GM19328 (cell line): ENCODE measurements at regions not wholly inside any gene's neighbourhood (a gene's known extent, or its start where the extent isn't known, plus 50 kb on each side); places are given as distances from the start of the nearest gene placed in this dataset.

Source experiments
- ATAC-seq: cut with Tn5 transposase; IDR thresholded peaks from one replicate; pipeline ENCODE4 v1.9.1; 2021; ENCODE audit warnings: mild to moderate bottlenecking, moderate library complexity; ENCODE audit not compliant: unreplicated experiment

DNA sequence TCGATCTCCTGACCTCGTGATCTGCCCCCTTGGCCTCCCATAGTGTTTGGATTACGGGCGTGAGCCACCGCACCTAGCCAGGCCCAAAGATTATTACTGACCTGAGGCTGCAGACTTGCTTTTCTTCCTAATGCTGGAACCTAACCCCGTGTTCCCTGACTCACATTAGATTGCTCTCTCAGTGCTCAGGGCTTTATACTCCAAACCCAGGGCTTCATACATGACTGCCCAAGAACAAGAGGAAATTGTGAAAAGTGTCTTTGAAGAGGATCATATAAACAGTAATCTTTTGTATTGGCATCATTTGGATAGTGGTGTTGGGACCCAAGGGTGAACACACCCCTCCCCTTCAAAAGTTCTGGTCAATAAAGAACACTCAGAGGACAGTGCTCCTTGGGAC lies 233.3 kb upstream of the TAS2R1 start:
- ATAC-seq, result no peak

DNA sequence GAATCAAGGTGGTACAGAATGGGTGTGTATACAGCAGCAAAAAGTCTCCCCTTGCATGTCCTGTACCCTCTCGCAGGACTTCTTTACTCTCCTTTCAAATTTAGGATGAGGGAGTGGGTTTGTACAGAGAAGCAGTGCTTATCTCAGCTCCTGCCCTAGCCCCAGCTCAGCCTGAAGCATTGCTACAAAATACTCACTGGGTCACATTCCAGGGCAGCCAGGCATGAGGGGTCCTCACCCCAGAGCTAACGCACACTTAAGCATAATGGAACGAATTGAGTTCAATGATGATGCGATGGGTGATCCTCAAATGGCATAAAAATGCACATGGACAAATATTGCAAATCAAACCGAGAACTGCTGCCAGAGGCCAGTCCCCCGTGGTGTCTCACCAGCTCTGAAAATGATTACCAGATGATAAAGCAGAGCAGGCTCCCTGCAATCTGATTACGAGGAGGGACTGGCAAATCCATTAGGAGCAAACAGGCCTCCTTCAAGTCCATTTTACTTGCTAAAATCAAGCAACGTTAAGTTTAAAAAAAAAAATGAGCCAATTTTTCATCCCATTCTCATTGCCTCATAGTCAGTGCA lies 231.6 kb upstream of the TAS2R1 start:
- ATAC-seq, result no peak

DNA sequence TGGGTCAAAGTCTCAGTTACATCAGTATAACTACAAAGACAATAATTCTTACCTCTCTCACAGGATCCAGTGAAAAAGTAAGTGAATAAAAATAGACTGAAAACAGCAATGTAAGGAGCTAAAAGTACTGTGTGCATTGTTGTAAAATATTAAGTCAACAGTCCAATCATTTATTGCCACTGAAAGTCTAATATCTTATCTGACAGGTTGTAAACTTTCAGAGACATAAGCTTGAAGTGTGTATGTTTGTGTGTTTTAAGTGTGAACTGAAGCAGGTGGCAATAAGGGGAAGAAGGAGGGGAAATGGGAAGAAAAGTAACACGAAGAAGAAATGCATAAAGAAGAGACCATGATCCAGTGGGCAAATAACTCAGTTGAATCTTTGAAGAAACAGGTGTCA lies 229.7 kb upstream of the TAS2R1 start:
- ATAC-seq, result no peak

DNA sequence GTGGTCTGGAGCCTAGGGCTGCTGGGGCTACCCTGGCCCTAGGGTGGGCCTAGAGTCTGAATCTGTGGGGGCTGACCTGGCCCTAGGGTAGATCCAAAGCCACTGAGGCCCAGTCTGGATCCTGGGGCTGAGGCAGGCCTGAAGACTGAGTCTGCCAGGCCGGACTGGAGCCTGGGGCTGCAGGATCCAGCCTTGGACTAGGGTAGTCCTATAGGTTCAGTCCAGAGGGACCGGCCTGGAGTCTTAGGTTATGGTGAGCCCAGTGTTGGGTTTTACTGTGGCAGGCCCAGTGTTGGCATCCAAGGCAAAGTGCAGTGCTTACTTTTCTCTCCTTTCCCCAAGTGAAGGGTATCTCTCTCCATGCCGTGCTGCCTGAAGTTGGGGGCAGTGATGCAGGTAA lies 227.9 kb upstream of the TAS2R1 start:
- no peak for ATAC-seq

DNA sequence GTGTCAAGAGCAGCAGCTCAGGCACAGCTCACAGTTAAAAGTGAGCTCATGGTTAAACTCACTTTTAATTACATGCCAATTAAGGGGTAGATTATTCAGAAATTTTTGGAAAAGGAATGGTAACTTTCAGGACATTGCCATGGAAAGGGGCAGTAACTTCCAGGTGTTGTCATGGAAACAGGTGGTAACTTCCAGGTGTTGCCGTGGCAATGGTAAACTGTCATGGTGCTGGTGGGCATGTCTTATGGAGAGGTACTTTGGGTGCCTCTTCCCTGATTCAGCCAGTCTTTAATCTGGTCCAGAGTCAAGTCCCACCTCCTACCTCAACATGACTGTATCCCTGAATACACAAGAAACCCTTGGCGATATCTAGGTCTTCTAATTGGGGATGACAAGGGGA lies 223.2 kb upstream of the TAS2R1 start:
- no peak for ATAC-seq

DNA sequence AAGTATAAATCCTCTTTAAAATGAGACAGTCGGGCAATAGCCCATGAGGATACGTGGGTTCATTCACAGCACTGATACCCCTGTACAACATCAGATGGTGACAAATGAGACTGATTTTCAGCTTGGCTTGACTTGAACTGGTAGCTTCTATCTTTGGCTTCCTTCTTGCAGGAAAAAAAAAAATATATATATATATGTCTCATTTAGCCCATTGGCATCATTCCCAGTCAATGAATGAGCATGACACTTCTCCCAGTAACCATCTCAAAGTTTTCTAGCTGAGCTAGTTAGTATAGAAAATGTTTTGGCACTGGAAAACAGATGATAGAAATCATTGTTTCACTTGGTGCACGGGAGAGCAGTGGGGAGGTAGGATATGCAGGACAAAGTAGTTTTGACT lies 222.5 kb upstream of the TAS2R1 start:
- ATAC-seq, result no peak

DNA sequence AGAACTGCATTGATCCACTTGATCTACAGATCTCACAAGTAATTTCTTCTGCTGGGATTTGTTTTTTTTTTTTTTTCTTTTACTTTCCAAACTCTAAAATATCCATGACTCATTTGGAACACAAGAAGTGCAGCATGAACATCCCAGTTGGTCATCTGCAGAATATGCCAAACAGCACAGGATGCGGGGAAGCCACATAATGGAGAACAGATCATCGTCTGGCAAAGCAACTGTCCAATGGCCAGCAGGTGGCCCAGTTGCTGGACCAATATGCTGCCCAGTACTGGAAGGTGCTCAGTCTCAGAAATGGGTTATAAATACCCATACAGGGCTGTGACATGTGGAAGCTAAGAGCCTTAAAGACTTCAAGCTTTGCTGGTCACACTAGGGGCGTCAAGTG lies 221.3 kb upstream of the TAS2R1 start:
- ATAC-seq, result no peak

DNA sequence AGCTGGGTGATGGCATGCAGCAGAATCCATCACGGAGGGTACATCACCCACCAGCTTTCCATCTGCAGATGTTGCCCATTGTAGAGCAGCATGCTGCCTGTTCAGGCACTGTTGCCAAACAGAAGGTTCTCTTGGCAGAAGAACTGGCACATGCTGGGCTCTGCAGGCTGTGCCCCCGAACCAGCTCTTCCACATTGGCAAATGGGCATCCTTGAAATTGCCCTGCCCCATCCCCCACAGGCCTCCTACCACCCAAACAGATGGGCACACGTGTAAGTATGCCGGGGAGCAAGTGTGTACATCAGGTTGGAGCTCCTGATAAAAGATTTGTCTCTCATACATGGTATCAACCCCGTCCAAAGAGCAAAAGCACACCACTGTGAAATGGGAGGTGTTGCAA lies 220.3 kb upstream of the TAS2R1 start:
- no peak for ATAC-seq

DNA sequence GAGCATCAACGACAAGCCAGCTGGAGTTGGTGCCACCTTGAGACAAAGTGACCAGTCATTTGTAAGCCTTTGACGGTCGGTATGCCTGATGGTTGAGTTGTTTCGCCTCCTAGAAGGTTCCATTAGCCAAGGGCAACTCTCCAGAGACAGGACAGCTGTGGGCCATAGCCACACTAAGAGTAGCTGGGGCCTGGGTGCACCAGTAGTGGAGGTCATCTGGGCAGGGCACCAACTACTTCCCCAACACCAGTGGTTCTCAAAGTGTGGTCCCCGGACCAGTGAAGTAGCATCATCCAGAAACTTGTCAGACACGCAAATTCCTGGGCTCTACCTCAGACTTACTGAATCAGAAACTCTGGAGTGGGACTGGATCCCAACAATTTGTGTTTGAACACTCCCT lies 217.5 kb upstream of the TAS2R1 start:
- ATAC-seq, result no peak

DNA sequence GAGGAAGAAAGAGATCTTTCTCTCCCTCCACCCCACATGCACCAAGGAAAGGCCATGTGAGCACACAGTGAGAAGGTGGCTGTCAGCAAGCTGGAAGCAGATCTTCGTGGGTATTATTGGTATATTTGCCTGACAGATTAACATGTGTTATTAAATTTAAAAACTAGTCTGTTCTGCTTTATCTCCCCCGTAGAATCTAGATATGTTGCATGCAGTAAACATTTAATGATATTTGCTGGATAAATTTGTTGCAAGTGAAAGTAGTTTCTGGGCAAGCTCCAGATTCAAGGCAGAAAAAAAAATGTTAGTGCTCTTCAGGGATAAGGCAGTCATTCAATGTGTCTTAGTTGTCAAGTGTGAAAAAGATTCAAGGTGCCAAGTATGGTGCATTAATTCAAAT lies 215.0 kb upstream of the TAS2R1 start:
- ATAC-seq, result no peak

DNA sequence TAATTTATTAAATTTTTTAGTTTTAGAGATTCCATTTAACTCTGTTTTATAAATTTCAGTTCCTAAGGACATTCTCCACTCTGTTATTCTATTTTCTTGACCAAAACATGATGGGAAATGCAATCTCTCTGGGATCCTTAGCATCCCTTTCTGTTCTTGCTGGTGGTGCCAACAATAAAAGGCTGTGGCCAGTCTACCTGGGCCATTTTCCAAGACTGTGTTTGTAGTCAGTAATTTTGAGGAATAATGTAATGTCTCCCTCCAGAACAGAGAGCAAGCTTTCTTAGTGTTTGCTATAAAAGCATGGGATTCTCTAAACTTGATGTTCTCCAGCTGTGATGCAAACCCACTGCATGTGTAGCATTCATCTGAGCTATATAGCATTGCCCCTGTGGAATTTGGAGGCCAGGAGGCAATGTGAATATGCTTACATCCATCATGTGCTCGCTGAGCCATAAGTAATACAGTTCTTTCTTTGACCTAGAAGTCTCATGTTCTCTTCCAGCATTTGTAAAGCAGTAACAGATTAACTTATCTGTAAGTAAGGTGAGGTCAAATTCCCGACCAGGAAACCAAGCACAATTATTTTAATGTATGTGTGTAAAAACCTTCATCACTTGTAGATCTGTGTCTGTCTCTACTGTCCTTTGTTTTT lies 211.5 kb upstream of the TAS2R1 start:
- no peak for ATAC-seq

DNA sequence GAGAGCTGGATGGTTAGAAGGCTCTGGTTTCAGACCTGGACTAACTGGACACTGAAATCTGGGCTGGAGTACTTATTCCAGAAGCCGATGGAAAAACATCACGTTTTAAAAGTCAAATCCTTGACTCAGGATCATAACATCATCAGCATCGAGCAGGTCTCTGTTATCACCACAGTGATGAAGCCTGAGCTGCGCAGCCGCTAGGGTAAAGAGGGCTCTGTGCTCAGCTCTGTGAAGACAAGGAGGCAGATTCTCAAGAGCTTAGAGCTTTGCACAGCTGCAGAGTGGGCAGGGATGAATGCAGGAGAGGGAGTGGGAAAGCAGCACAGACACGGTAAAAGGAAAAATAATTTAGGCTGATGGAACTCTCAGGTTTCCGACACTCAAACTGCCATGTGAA lies 208.8 kb upstream of the TAS2R1 start:
- no peak for ATAC-seq

DNA sequence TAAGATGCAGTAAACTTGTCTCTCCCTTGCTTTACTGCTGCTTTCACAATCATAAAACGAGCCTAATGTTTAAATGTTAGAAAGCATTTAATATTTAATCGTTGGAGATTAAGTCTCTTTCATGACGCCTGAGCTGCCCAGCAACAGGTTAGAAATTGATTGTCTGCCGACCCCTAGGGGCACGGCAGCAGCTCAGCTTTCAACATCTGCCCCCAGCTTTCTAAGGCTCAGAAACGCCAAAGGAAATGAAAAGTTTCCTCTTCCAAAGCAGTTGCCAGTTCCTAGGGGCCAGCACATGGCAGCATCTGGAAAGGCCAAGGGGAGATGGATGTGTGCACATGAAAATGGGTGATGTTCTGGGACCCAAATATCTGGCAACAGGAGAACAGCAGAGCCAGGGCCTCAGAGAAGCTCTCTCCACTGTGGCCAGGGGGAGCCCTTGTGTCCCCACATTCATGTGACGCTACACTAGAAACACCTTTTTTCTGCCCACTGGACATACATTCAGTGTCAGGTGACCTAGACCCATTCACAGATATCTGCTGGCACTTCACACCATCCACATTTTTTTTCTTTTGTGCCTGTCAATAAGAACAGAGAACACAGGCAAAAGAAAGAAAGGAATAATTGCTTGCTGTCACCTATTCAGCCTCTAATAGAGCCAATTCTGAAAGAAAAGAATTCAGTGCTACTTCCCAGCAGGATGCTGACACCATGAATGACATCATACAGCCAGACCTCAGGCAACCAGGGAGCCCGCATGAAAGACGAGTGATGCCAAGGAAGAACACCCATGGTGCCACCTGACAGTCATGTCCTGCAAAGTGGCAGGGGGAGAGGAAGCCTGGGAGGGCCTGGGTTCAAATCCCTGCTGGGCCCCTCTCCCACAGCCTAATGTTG lies 205.0 kb upstream of the TAS2R1 start:
- ATAC-seq, result no peak

DNA sequence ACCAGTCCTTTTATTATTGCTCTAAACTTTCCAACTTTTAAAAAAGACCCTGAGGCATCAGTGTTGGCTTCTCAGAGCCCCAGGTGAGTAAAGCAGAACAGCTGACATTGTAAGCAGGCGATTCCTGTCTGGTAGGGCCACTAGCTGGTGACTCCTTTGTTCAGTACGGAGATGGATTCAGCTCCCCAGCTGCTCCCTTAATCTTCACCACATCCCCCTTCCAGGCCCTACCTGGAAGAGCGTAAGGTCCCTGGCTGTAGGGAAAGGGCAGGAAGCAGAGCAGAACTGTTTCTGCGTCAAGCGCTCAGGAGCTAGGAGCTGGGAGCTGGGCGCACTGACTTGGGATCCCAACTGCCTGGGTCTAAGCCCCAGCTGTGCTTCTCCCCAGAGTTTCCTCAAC lies 203.7 kb upstream of the TAS2R1 start:
- ATAC-seq, result no peak

DNA sequence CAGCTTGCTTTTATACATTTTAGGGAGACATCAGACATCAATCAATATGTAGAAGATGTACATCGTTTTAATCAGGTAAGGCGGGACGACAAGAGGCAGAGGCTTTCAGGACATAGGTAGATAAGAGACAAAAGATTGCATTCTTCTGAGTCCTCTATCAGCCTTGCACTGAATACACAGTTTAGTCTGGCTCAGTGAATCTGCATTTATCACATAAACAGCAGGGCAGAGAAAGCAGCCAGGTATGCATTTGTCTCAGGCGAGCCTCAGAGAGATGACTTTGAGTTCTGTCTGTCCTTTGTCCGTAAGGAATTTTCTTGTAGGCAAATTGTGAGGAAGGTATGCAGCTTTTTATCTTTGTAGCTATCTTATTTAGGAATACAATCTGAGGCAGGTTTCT lies 202.8 kb upstream of the TAS2R1 start:
- ATAC-seq, result no peak

DNA sequence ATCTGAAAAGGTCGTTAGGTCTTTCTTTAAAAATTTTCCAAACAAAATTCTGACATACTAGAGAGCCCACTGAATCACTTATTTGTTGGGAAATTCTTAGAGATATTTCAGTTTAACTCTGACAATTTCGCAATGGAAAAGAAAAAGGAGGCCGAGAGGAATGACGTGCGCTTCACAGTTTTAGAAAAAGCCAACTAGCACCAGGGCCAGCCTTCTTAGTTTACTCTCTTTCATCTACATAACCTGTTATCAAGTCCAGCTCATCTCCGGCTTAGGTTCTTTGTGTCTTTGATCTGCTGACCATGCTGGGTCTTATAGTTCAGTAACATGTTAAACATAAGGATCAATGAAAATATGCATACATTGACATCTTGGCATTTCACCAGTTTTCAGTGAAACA lies 201.7 kb upstream of the TAS2R1 start:
- ATAC-seq, result no peak

DNA sequence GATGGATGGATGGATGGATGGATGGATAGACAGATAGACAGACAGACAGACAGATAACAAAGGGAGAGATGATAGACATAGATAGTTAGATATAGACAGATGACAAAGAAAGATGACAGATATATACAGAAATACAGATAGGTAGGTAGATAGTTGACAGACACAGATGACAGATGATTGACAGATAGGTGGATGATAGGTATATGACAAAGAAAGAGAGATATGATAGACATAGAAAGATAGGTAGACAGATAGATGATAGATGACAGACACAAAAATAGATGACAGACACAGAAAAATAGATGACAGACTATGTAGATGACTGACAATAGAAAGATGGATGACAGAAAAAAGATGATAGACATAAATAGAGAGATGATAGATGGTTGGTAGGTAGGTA lies 200.0 kb upstream of the TAS2R1 start:
- no peak for ATAC-seq

DNA sequence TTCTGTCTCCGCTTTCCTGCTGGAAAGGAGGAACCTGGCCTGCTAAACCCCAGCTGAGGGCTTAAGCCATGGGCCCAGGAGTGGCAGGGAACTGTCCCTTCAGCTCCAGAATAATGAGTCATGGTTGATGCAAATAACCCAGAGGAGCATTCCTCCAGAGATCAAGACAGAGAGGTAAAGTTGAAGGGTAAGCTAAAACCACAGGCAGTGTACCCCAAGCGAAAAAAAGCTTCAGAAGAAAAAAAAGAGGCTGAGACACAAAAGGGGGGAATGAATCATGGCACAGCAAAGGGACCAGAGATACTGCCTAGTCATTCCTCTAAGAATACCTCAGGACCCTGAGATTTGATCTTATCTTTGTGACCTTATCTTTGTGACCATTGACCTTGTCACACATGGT lies 199.5 kb upstream of the TAS2R1 start:
- ATAC-seq, result no peak

DNA sequence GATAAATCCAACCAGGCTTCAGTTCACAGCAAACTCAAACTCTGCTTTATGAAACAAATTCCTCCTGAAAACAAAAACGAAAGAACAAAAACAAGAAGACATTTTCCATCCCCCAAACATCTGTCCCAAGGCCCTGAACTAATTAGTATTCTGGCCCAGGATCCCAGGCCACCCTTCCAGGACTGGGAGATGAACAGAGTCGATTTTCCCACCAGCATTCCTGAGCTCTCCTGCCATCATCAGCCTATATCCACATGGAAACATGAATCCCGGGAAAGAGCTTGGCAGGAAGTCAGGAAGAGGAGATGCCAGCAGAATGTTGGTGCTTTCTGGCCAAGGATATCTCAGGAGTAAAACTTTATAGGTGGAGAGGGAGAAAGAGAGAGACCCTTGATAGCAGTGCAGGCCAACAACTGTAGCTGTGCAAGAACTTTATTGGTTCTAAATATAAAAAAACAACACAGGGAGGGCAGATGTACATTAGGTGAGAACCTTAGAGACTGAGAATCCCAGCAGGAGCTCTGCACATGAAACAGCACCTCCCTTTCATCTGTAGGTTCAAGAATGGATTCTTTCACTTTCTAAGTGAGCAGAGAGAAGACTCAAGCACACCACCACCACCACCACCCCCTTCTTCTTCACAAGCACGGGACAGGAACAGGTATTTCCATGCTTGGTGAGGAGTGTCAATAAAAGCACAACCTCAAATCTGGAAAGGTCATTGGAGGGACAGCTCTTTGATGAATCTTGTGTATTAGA lies 190.7 kb upstream of the TAS2R1 start:
- no peak for ATAC-seq

DNA sequence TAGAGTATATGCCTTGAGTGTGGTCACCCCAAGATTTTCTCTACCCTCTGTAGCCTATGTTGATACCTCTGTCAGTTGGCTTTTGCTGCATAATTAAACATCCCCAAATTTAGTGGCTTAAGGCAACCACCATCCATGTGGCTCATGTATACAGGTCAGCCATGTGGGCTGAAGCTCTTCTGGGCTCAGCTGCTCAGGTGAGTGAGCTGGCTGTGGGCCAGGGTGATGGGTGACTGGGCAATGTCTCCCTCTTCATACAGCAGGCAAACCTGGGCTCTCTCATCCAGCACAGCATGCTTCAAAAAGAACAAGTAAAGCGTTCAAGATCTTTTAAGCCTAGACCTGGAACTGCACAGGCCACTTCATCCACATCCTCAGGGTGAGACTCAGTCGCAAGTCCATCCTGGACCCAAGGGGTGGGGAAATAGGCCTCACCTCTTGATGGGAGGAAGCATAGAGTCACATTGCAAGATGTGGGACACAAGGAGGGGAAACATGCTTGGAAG lies 188.2 kb upstream of the TAS2R1 start:
- no peak for ATAC-seq

DNA sequence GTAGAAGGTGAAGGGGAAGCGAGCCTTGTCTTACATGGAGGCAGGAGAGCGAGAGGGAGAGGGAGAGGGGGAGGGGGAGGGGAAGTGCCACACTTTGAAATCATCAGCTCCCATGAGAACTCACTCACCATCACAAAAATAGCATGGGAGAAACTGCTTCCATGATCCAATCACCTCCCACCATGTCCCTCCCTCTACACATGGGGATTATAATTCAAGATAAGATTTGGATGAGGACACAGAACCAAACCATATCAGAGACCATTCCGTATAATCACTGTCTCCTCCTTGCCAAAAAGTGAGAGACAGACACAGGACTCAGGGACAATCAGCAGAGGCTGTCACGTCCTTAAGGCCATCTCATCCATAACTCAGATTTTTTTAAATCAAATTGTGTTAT lies 187.7 kb upstream of the TAS2R1 start:
- ATAC-seq, result no peak
